Brain microvascular endothelial cell (primary cell): ENCODE measurements at regions not wholly inside any gene's neighbourhood (a gene's known extent, or its start where the extent isn't known, plus 50 kb on each side); places are given as distances from the start of the nearest gene placed in this dataset.

Experiments
- DNase-seq: peaks from one replicate; pipeline ENCODE4 v3.0.0-alpha.2; 2020
- H3K27ac ChIP-seq: fragments of 250-450 bp; sonication (Bioruptor Pico); 2 replicates; pipeline ENCODE4 v1.5.1; 2020; ENCODE audit warnings: mild to moderate bottlenecking, moderate library complexity
- H3K27me3 ChIP-seq: fragments of 250-450 bp; sonication (Bioruptor Pico); replicated peaks from 2 replicates; pipeline ENCODE4 v1.5.1; 2020; ENCODE audit warnings: mild to moderate bottlenecking
- H3K36me3 ChIP-seq: fragments of 250-450 bp; sonication (Bioruptor Pico); replicated peaks from 2 replicates; pipeline ENCODE4 v1.5.1; 2020; ENCODE audit warnings: mild to moderate bottlenecking
- H3K4me3 ChIP-seq: 2 replicates; pipeline ENCODE4 v1.5.1; 2011; ENCODE audit warnings: low read depth, mild to moderate bottlenecking, control low read depth, low read length, moderate library complexity
- CTCF ChIP-seq: IDR thresholded peaks from 2 replicates; pipeline ENCODE4 v1.5.1; 2011; ENCODE audit warnings: low read depth, mild to moderate bottlenecking, moderate library complexity, low read length, control low read depth, inconsistent platforms; ENCODE audit errors: missing control alignments
- in situ Hi-C: cut with HindIII; loops from 2 replicates; pipeline ENCODE4 v1.10.0; 2017; ENCODE audit warnings: low sequenced_read_pairs, low pct_ligation_motif_present

- in situ Hi-C loops: no loop called here
- peak; percentile 16 for TF ChIP-seq CTCF
- no peak overlapping the region for H3K27ac ChIP-seq
- no peaks in the 10 kb centered on the region for H3K27me3 ChIP-seq
- H3K4me3 ChIP-seq: no peak overlapping the region
- no peaks in the 10 kb centered on the region for H3K36me3 ChIP-seq
- no peak for DNase-seq
These were observed 585.3 kb downstream of the FGF9 start for GRCh38 chr13:22256111-22256639.

GRCh38 chr13:22262001-22262885 is 591.4 kb downstream of the FGF9 start:
- DNase-seq: no peak
- H3K36me3 ChIP-seq: no peaks in the 10 kb centered on the region
- no peak for TF ChIP-seq CTCF
- H3K27me3 ChIP-seq: no peaks in the 10 kb centered on the region
- in situ Hi-C loops: no loop called here
- no peak overlapping the region for H3K4me3 ChIP-seq
- no peak overlapping the region for H3K27ac ChIP-seq

- DNase-seq: no peak
- Histone ChIP-seq H3K27me3 (no peaks in the 10 kb centered on the region), H3K4me3 (no peak overlapping the region), H3K36me3 (no peaks in the 10 kb centered on the region), H3K27ac (no peak overlapping the region)
- in situ Hi-C loops: no loop called here
- no peak for TF ChIP-seq CTCF
These were observed 592.3 kb downstream of the FGF9 start for GRCh38 chr13:22263185-22263584.

- Histone ChIP-seq H3K4me3 (no peak overlapping the region), H3K27me3 (no peaks in the 10 kb centered on the region), H3K36me3 (no peaks in the 10 kb centered on the region), H3K27ac (no peak overlapping the region)
- DNase-seq: no peak
- no peak for TF ChIP-seq CTCF
- in situ Hi-C loops: no loop called here
These were observed 594.7 kb downstream of the FGF9 start for GRCh38 chr13:22265563-22265962.

GRCh38 chr13:22270881-22271280 is 600.0 kb downstream of the FGF9 start:
- no peak for DNase-seq
- Histone ChIP-seq H3K36me3 (no peaks in the 10 kb centered on the region), H3K27ac (no peak overlapping the region), H3K4me3 (no peak overlapping the region), H3K27me3 (no peaks in the 10 kb centered on the region)
- in situ Hi-C loops: no loop called here
- TF ChIP-seq CTCF: no peak
